Hepatocyte (in vitro differentiated cells): ENCODE measurements at regions not wholly inside any gene's neighbourhood (a gene's known extent, or its start where the extent isn't known, plus 50 kb on each side); places are given as distances from the start of the nearest gene placed in this dataset.

Source experiments
- DNase-seq: peaks from one replicate; pipeline ENCODE4 v3.0.0-alpha.2; 2016; ENCODE audit warnings: low spot score
- H2AFZ ChIP-seq: fragments of 200-600 bp; sonication (generic); 2 replicates; pipeline ENCODE4 v1.6.0; 2016; ENCODE audit warnings: antibody characterized with exemption, mild to moderate bottlenecking
- H3K27ac ChIP-seq: fragments of 200-600 bp; sonication (generic); 2 replicates; pipeline ENCODE4 v1.5.1; 2016; ENCODE audit warnings: mild to moderate bottlenecking
- H3K27me3 ChIP-seq: fragments of 200-600 bp; sonication (generic); 2 replicates; pipeline ENCODE4 v1.6.1; 2016
- H3K36me3 ChIP-seq: fragments of 200-600 bp; sonication (generic); replicated peaks from 2 replicates; pipeline ENCODE4 v1.5.1; 2016; ENCODE audit warnings: low read depth; ENCODE audit not compliant: insufficient read depth
- H3K4me1 ChIP-seq: fragments of 200-600 bp; sonication (generic); 2 replicates; pipeline ENCODE4 v1.5.1; 2016; ENCODE audit warnings: mild to moderate bottlenecking, moderate library complexity; ENCODE audit not compliant: insufficient read depth
- H3K4me2 ChIP-seq: fragments of 200-600 bp; sonication (generic); 2 replicates; pipeline ENCODE4 v1.6.0; 2016
- H3K4me3 ChIP-seq: fragments of 200-600 bp; sonication (generic); 2 replicates; pipeline ENCODE4 v1.5.1; 2016; ENCODE audit warnings: mild to moderate bottlenecking
- H3K79me2 ChIP-seq: fragments of 200-600 bp; sonication (generic); 2 replicates; pipeline ENCODE4 v1.6.0; 2017; ENCODE audit warnings: mild to moderate bottlenecking
- H3K9me2 ChIP-seq: fragments of 200-600 bp; sonication (generic); replicated peaks from 2 replicates; pipeline ENCODE4 v1.6.0; 2017; ENCODE audit warnings: mild to moderate bottlenecking; ENCODE audit not compliant: insufficient read depth
- H3K9me3 ChIP-seq: fragments of 200-600 bp; sonication (generic); 2 replicates; pipeline ENCODE4 v1.5.1; 2016; ENCODE audit warnings: low read depth, mild to moderate bottlenecking
- H4K20me1 ChIP-seq: fragments of 200-600 bp; sonication (generic); 2 replicates; pipeline ENCODE4 v1.6.0; 2016; ENCODE audit warnings: mild to moderate bottlenecking; ENCODE audit not compliant: insufficient read depth, poor library complexity, severe bottlenecking
- EZH2 ChIP-seq: fragments of 200-600 bp; sonication (generic); IDR thresholded peaks from 2 replicates; pipeline ENCODE4 v1.6.1; 2016; ENCODE audit warnings: antibody characterized with exemption, mild to moderate bottlenecking, borderline replicate concordance
- EZH2phosphoT487 ChIP-seq: fragments of 200-600 bp; sonication (generic); IDR thresholded peaks from one replicate; pipeline ENCODE4 v1.6.1; 2018; ENCODE audit warnings: antibody characterized with exemption, mild to moderate bottlenecking, low read depth, moderate library complexity; ENCODE audit not compliant: unreplicated experiment, severe bottlenecking
- WGBS: methylation state at CpG from one replicate; pipeline ENCODE4 v1.1.6; 2016; ENCODE audit warnings: low lambda C conversion rate; ENCODE audit errors: missing lambda C conversion rate; 5-methylcytosine and 5-hydroxymethylcytosine counted together
- TF ChIP-seq, protein P1 (sequence below): fragments of 200-600 bp; sonication (generic); IDR thresholded peaks from 2 replicates; pipeline ENCODE4 v1.5.1; 2016; ENCODE audit warnings: antibody characterized with exemption, mild to moderate bottlenecking; ENCODE audit not compliant: poor library complexity

DNA sequence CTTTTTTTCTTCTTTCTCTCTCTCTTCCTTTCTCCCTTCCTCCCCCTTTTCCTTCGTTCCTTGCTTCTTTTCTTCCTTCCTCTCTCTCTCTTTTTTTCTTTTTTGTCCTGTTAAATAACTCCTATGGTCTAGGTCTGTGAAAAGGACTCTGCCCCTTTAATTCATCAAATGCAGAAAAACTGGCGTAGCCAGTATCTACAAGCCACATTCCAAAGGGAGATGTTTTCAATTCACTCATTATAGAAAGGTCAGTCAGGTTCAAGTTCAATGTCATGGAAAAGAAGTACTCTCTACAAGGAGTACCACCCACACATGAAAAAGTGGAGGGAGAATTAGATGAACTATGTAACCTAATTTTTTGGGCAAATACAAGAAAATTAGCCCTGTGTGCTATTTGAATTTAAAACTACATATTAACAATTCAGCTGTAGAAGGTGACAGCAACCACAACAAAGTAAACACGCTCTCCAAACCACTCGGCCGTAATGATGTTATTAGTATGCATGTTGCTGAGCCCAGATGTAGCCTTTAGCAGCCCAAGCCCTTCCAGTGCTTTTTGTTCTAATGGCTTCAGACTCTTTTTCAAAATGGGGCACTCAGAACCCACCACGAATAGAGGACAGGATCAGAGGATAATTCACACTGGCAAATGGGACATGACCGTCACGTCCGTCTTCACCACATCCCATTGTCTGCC lies 735.4 kb upstream of the FANCL start:
- no peak overlapping the region for H3K4me2 ChIP-seq
- WGBS: 75% methylated on average over 9 of the region's 9 CpGs
- H4K20me1 ChIP-seq: no peaks in the 10 kb centered on the region
- no peaks in the 10 kb centered on the region for H3K4me1 ChIP-seq
- no peak overlapping the region for H3K27ac ChIP-seq
- no peaks in the 10 kb centered on the region for H3K9me3 ChIP-seq
- no peaks in the 10 kb centered on the region for H3K36me3 ChIP-seq
- H2AFZ ChIP-seq: no peak overlapping the region
- TF ChIP-seq, protein P1, sequence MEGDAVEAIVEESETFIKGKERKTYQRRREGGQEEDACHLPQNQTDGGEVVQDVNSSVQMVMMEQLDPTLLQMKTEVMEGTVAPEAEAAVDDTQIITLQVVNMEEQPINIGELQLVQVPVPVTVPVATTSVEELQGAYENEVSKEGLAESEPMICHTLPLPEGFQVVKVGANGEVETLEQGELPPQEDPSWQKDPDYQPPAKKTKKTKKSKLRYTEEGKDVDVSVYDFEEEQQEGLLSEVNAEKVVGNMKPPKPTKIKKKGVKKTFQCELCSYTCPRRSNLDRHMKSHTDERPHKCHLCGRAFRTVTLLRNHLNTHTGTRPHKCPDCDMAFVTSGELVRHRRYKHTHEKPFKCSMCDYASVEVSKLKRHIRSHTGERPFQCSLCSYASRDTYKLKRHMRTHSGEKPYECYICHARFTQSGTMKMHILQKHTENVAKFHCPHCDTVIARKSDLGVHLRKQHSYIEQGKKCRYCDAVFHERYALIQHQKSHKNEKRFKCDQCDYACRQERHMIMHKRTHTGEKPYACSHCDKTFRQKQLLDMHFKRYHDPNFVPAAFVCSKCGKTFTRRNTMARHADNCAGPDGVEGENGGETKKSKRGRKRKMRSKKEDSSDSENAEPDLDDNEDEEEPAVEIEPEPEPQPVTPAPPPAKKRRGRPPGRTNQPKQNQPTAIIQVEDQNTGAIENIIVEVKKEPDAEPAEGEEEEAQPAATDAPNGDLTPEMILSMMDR: no peak
- TF ChIP-seq EZH2: no peak
- TF ChIP-seq EZH2phosphoT487: no peak
- DNase-seq: no peak
- H3K9me2 ChIP-seq: no peaks in the 10 kb centered on the region
- H3K27me3 ChIP-seq: no peaks in the 10 kb centered on the region
- H3K4me3 ChIP-seq: no peak overlapping the region
- H3K79me2 ChIP-seq: no peaks in the 10 kb centered on the region

DNA sequence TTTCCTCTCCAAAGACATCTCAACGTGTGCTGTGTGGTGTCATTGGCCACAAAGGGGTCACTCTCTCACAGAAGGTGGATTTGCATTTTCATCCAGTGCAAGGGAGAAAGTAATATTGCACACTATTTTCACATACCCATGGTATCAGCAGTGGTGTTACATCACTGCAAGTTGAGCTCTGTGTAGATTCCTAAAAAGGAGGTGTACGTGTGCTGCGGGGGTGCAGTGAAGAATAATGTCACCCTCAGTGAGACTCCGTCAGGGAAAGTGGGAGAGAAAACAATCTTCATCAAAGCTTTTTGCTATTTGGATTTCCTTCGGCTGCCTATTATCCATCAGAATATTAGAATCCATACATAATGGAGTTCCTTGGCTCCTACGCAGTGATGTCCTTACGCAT lies 733.8 kb upstream of the FANCL start:
- WGBS: 84% methylated on average over 7 of the region's 7 CpGs
- no peak for TF ChIP-seq EZH2phosphoT487
- no peak for TF ChIP-seq EZH2
- TF ChIP-seq, protein P1: no peak
- H3K27ac ChIP-seq: no peak overlapping the region

DNA sequence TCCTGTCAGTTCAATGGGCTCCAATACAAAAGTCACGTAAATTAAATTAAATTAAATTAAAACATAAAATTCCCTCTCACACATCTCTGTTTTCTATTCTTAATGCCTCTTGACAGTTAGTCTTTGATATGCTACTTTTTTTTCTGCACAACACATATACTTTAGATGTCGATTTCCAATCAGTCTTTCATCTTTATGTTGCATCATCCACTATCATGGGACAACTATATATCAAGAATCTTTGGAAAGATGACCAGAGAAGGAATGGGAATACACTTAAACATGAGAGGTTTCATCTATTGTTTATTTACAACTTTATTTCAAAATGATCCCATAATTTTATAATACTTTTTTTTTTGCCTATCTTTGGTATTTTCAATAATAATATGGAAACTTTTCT lies 733.3 kb upstream of the FANCL start:
- H3K79me2 ChIP-seq: no peaks in the 10 kb centered on the region
- no peak overlapping the region for H3K27ac ChIP-seq
- no peak for DNase-seq
- no peak overlapping the region for H3K4me3 ChIP-seq
- no peaks in the 10 kb centered on the region for H3K9me2 ChIP-seq
- H3K36me3 ChIP-seq: no peaks in the 10 kb centered on the region
- H3K9me3 ChIP-seq: no peaks in the 10 kb centered on the region
- no peak overlapping the region for H2AFZ ChIP-seq
- 55% methylated on average over 2 of the region's 2 CpGs for WGBS
- H3K4me1 ChIP-seq: no peaks in the 10 kb centered on the region
- no peaks in the 10 kb centered on the region for H4K20me1 ChIP-seq
- H3K4me2 ChIP-seq: no peak overlapping the region
- TF ChIP-seq EZH2 (no peak), EZH2phosphoT487 (no peak)
- TF ChIP-seq, protein P1: no peak
- no peaks in the 10 kb centered on the region for H3K27me3 ChIP-seq

More for the DNA sequence above, 733.8 kb upstream of the FANCL start:
- Histone ChIP-seq H3K79me2 (no peaks in the 10 kb centered on the region), H3K4me2 (no peak overlapping the region), H4K20me1 (no peaks in the 10 kb centered on the region), H3K4me3 (no peak overlapping the region), H3K27me3 (no peaks in the 10 kb centered on the region), H3K9me3 (no peaks in the 10 kb centered on the region), H3K9me2 (no peaks in the 10 kb centered on the region), H3K36me3 (no peaks in the 10 kb centered on the region), H3K4me1 (no peaks in the 10 kb centered on the region), H2AFZ (no peak overlapping the region)
- no peak for DNase-seq
